IMR-90 (cell line): ENCODE measurements at regions not wholly inside any gene's neighbourhood (a gene's known extent, or its start where the extent isn't known, plus 50 kb on each side); places are given as distances from the start of the nearest gene placed in this dataset.
A peak's percentile ranks its signal among the peaks of the same experiment; 100 is the strongest.

ENCODE experiments used
- ATAC-seq: fragments of 200-7000 bp; cut with Tn5 transposase; 2 replicates; pipeline ENCODE4 v1.9.1; 2020; ENCODE audit warnings: low read depth, mild to moderate bottlenecking, moderate library complexity
- BruUV-seq: library from RNA; stranded (reverse); fragments of 400-500 nt; replicated peaks from 2 replicates; lab custom pipeline; 2021; lab: Mats Ljungman, UMichigan
- CTCF ChIA-PET: fragments of 300-600 bp; formaldehyde crosslinking; extraction: SDS; loops from one replicate; lab custom pipeline; 2021; ENCODE audit warnings: antibody characterized with exemption; lab: Yijun Ruan, JAX
- POLR2A ChIA-PET: fragments of 300-600 bp; sonication (Branson Sonifier 250); formaldehyde crosslinking; loops from one replicate; lab custom pipeline; 2022; ENCODE audit warnings: antibody characterized with exemption; ENCODE audit not compliant: unreplicated experiment; lab: Charles Lee
- DNase-seq: peaks from one replicate; pipeline ENCODE4 v3.0.0; 2013
- H2AFZ ChIP-seq: replicated peaks from 2 replicates; pipeline ENCODE3; 2013; ENCODE audit warnings: low read length, mild to moderate bottlenecking; ENCODE audit not compliant: poor library complexity
- H2AK5ac ChIP-seq: 2 replicates; pipeline ENCODE4 v1.6.1; 2013; ENCODE audit warnings: low read depth, low read length, inconsistent platforms
- H2AK9ac ChIP-seq: replicated peaks from 2 replicates; pipeline ENCODE3; 2013; ENCODE audit warnings: mild to moderate bottlenecking, low read depth, low read length, moderate library complexity; ENCODE audit not compliant: poor library complexity
- H2BK120ac ChIP-seq: 2 replicates; pipeline ENCODE4 v1.6.1; 2013; ENCODE audit warnings: low read depth, low read length, inconsistent platforms
- H2BK15ac ChIP-seq: 3 replicates; pipeline ENCODE4 v1.6.1; 2013; ENCODE audit warnings: low read depth, low read length, inconsistent platforms
- H2BK20ac ChIP-seq: 2 replicates; pipeline ENCODE4 v1.6.1; 2013; ENCODE audit warnings: low read depth, mild to moderate bottlenecking, inconsistent platforms, low read length, moderate library complexity
- H2BK5ac ChIP-seq: 2 replicates; pipeline ENCODE4 v1.6.1; 2013; ENCODE audit warnings: mild to moderate bottlenecking, low read depth, low read length, inconsistent platforms; ENCODE audit not compliant: poor library complexity, severe bottlenecking
- H3K14ac ChIP-seq: replicated peaks from 2 replicates; pipeline ENCODE4 v1.6.1; 2013; ENCODE audit warnings: low read depth, low read length, inconsistent platforms
- H3K18ac ChIP-seq: 2 replicates; pipeline ENCODE4 v1.6.1; 2013; ENCODE audit warnings: low read depth, low read length, control low read depth
- H3K23ac ChIP-seq: 2 replicates; pipeline ENCODE4 v1.6.1; 2013; ENCODE audit warnings: low read depth, low read length, inconsistent platforms
- H3K27ac ChIP-seq: 2 replicates; pipeline ENCODE4 v1.5.1; 2013; ENCODE audit warnings: mild to moderate bottlenecking, control low read depth, low read length; ENCODE audit not compliant: insufficient read depth
- H3K27me3 ChIP-seq: 2 replicates; pipeline ENCODE4 v1.6.1; 2013; ENCODE audit warnings: low read length; ENCODE audit not compliant: control insufficient read depth, insufficient read depth
- H3K36me3 ChIP-seq: 2 replicates; pipeline ENCODE4 v1.6.1; 2013; ENCODE audit warnings: low read length, mixed read lengths; ENCODE audit not compliant: control insufficient read depth, insufficient read depth
- H3K4ac ChIP-seq: 2 replicates; pipeline ENCODE4 v1.6.1; 2013; ENCODE audit warnings: low read depth, low read length, inconsistent platforms
- H3K4me1 ChIP-seq: 2 replicates; pipeline ENCODE4 v1.6.1; 2013; ENCODE audit warnings: low read length, mixed read lengths; ENCODE audit not compliant: control insufficient read depth, insufficient read depth
- H3K4me2 ChIP-seq: 2 replicates; pipeline ENCODE4 v1.6.1; 2013; ENCODE audit warnings: low read depth, mild to moderate bottlenecking, control low read depth, low read length, moderate library complexity
- H3K4me3 ChIP-seq: 2 replicates; pipeline ENCODE4 v1.5.1; 2013; ENCODE audit warnings: low read depth, mild to moderate bottlenecking, control low read depth, low read length, moderate library complexity; ENCODE audit not compliant: insufficient read depth
- H3K56ac ChIP-seq: 2 replicates; pipeline ENCODE4 v1.6.1; 2013; ENCODE audit warnings: low read length, inconsistent platforms; ENCODE audit not compliant: insufficient read depth; ENCODE audit errors: extremely low read depth
- H3K79me1 ChIP-seq, 2 experiments: 2 replicates each; pipeline ENCODE4 v1.6.1; 2013; ENCODE audit warnings: low read length in 2 of 2, inconsistent platforms in 1 of 2, low read depth in 1 of 2
- H3K9ac ChIP-seq: 2 replicates; pipeline ENCODE4 v1.6.1; 2013; ENCODE audit warnings: low read depth, low read length, control low read depth
- H3K9me1 ChIP-seq: 2 replicates; pipeline ENCODE4 v1.6.1; 2013; ENCODE audit warnings: low read length, inconsistent platforms; ENCODE audit not compliant: insufficient read depth
- H3K9me3 ChIP-seq: 2 replicates; pipeline ENCODE4 v1.6.1; 2013; ENCODE audit warnings: low read length; ENCODE audit not compliant: control insufficient read depth, insufficient read depth
- H4K20me1 ChIP-seq: 2 replicates; pipeline ENCODE4 v1.6.1; 2013; ENCODE audit warnings: low read length, inconsistent platforms; ENCODE audit not compliant: insufficient read depth
- H4K5ac ChIP-seq: 2 replicates; pipeline ENCODE4 v1.6.1; 2013; ENCODE audit warnings: mild to moderate bottlenecking, low read depth, low read length, control low read depth
- H4K8ac ChIP-seq, 2 experiments: 2 replicates each; pipeline ENCODE4 v1.6.1; 2013; ENCODE audit warnings: low read depth in 2 of 2, low read length in 2 of 2, control low read depth in 1 of 2, inconsistent platforms in 1 of 2
- H4K91ac ChIP-seq: 2 replicates; pipeline ENCODE4 v1.6.1; 2013; ENCODE audit warnings: low read depth, low read length, inconsistent platforms; ENCODE audit not compliant: insufficient read depth
- BHLHE40 ChIP-seq: fragments of 150-350 bp; IDR thresholded peaks from 2 replicates; pipeline ENCODE4 v1.6.1; 2016; ENCODE audit warnings: mild to moderate bottlenecking, low read depth, low read length
- CEBPB ChIP-seq: IDR thresholded peaks from 2 replicates; pipeline ENCODE4 v1.6.1; 2012; ENCODE audit warnings: low read depth, low read length, improper control_type of control experiment
- CHD1 ChIP-seq: IDR thresholded peaks from 2 replicates; pipeline ENCODE4 v1.6.1; 2012; ENCODE audit warnings: low read depth, low read length, improper control_type of control experiment
- FOS ChIP-seq: fragments of 150-350 bp; IDR thresholded peaks from 2 replicates; pipeline ENCODE4 v1.6.1; 2016; ENCODE audit warnings: low read depth, low read length
- MAFK ChIP-seq: IDR thresholded peaks from 2 replicates; pipeline ENCODE4 v1.6.1; 2012; ENCODE audit warnings: low read depth, low read length, improper control_type of control experiment
- MAZ ChIP-seq: IDR thresholded peaks from 2 replicates; pipeline ENCODE4 v1.6.1; 2012; ENCODE audit warnings: low read depth, mild to moderate bottlenecking, low read length, improper control_type of control experiment, moderate library complexity, borderline replicate concordance
- MXI1 ChIP-seq: IDR thresholded peaks from 2 replicates; pipeline ENCODE4 v1.6.1; 2012; ENCODE audit warnings: low read depth, mild to moderate bottlenecking, low read length, moderate library complexity, borderline replicate concordance
- NFE2L2 ChIP-seq: fragments of 150-350 bp; IDR thresholded peaks from 2 replicates; pipeline ENCODE4 v1.6.1; 2016; ENCODE audit warnings: low read depth, mild to moderate bottlenecking, low read length
- RAD21 ChIP-seq: IDR thresholded peaks from 2 replicates; pipeline ENCODE4 v1.6.1; 2012; ENCODE audit warnings: low read length, improper control_type of control experiment
- RCOR1 ChIP-seq: IDR thresholded peaks from 2 replicates; pipeline ENCODE4 v1.6.1; 2012; ENCODE audit warnings: mild to moderate bottlenecking, low read length, improper control_type of control experiment; ENCODE audit not compliant: insufficient replicate concordance
- RFX5 ChIP-seq: IDR thresholded peaks from 2 replicates; pipeline ENCODE4 v1.8.0; 2012; ENCODE audit warnings: low read depth, mild to moderate bottlenecking, low read length, moderate library complexity
- SMC3 ChIP-seq: fragments of 150-350 bp; IDR thresholded peaks from 2 replicates; pipeline ENCODE4 v1.6.1; 2016; ENCODE audit warnings: low read depth, mild to moderate bottlenecking, antibody characterized with exemption, low read length, moderate library complexity
- WGBS, 2 experiments: methylation state at CpG; one replicate each; pipeline versions ENCODE4 v1.1.5 to v1.1.7; 2013; ENCODE audit warnings: missing lambda C conversion rate in 2 of 2; ENCODE audit not compliant: insufficient read length in 1 of 2; ENCODE audit errors: extremely low coverage in 2 of 2; 5-methylcytosine and 5-hydroxymethylcytosine counted together
- dilution Hi-C: fragments of 300-500 bp; cut with HindIII; formaldehyde crosslinking; loops from one replicate; pipeline ENCODE4 v1.14.3; 2018; ENCODE audit warnings: low sequenced_read_pairs; ENCODE audit not compliant: unreplicated experiment
- in situ Hi-C: fragments of 300-500 bp; cut with MboI; formaldehyde crosslinking; loops from 3 replicates; pipeline ENCODE4 v1.14.3; 2019; ENCODE audit warnings: low sequenced_read_pairs, inconsistent platforms, mixed read lengths
- intact Hi-C: fragments of 100-400 bp; cut with micrococcal nuclease; formaldehyde crosslinking; loops from 2 replicates; pipeline ENCODE4 v1.10.0; 2022
- TF ChIP-seq, protein P1 (sequence below): fragments of 150-350 bp; IDR thresholded peaks from 2 replicates; pipeline ENCODE4 v1.6.1; 2016; ENCODE audit warnings: low read depth, mild to moderate bottlenecking, low read length, moderate library complexity, borderline replicate concordance
- TF ChIP-seq, protein P2 (sequence below): conservative IDR thresholded peaks from 2 replicates; pipeline ENCODE4 v1.5.1; 2012; ENCODE audit warnings: mild to moderate bottlenecking, low read depth, low read length, improper control_type of control experiment

DNA sequence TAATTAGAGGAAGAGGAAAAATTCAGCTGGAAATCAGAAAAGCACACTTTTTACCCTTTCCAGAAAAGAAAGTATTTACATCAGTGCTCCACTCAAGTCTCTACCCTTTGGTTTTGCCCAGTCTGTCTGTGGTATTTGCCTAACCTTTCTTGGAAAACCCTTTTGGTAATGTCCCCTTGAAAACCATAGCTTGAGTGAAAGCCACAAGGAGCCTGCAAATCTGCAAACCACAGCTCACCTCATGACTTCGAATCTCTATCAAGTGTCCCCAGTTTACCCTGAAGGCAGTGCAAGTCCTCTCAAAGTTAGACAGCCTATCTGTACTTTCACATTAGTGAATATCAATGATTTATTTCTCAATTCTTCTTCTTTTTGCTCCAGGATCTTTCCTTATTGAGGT is 162.1 kb upstream of the TSLP start:
- no peaks in the 10 kb centered on the region for H3K9me1 ChIP-seq
- H3K4me2 ChIP-seq = no peak overlapping the region
- ChIA-PET POLR2A (interaction anchor here (0.7 kb wide), 1 partner anchor 88 kb away, joined by 3 read pairs; no protein-coding TSS in a partner anchor), CTCF (no interaction called here)
- H3K56ac ChIP-seq = peak overlapping the region; percentile 57; the same call in 1 of the 2 replicates
- H3K36me3 ChIP-seq = no peaks in the 10 kb centered on the region
- peak overlapping the region; percentile 85; the same call in 1 of the 2 replicates for H2AK5ac ChIP-seq
- no peaks in the 10 kb centered on the region for H3K9me3 ChIP-seq
- WGBS, 2 experiments = 83% methylated on average over 1 of the region's 1 CpG; no CpG with 5 or more reads in 1 of the 2 experiments
- H3K14ac ChIP-seq = peak overlapping the region; percentile 93
- no peak for ATAC-seq
- no peaks in the 10 kb centered on the region for H4K20me1 ChIP-seq
- H3K27me3 ChIP-seq = no peaks in the 10 kb centered on the region
- H2BK5ac ChIP-seq = peak overlapping the region; percentile 80
- peak overlapping the region; percentile 96 for H2BK20ac ChIP-seq
- H3K4me3 ChIP-seq = no peak overlapping the region
- no peak for DNase-seq
- peak overlapping the region; percentile 68 for H3K27ac ChIP-seq
- peak overlapping the region; percentile 20 to 95; a peak in 3 of 4 replicates for H4K8ac ChIP-seq
- BruUV-seq = no TSS peak
- peak overlapping the region; percentile 95 for H2BK15ac ChIP-seq
- peak overlapping the region; percentile 97 for H3K4ac ChIP-seq
- peak overlapping the region; percentile 86 for H4K5ac ChIP-seq
- intact Hi-C loops = no loop called here
- dilution Hi-C loops = no loop called here
- H2AFZ ChIP-seq = peak overlapping the region; percentile 73
- H4K91ac ChIP-seq = peak overlapping the region; percentile 96
- H3K4me1 ChIP-seq = peaks cover 5% of the 10 kb centered on the region; the same call in 1 of the 2 replicates
- H3K18ac ChIP-seq = peak overlapping the region; percentile 93
- H3K79me1 ChIP-seq = no peaks in the 10 kb centered on the region
- no peak overlapping the region for H2AK9ac ChIP-seq
- peak overlapping the region; percentile 98 for H2BK120ac ChIP-seq
- H3K9ac ChIP-seq = no peak overlapping the region
- H3K23ac ChIP-seq = peak overlapping the region; percentile 86
- TF ChIP-seq, protein P1, sequence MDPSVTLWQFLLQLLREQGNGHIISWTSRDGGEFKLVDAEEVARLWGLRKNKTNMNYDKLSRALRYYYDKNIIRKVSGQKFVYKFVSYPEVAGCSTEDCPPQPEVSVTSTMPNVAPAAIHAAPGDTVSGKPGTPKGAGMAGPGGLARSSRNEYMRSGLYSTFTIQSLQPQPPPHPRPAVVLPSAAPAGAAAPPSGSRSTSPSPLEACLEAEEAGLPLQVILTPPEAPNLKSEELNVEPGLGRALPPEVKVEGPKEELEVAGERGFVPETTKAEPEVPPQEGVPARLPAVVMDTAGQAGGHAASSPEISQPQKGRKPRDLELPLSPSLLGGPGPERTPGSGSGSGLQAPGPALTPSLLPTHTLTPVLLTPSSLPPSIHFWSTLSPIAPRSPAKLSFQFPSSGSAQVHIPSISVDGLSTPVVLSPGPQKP = no peak
- TF ChIP-seq SMC3 = no peak
- TF ChIP-seq CHD1 = no peak
- no peak for TF ChIP-seq RCOR1
- no peak for TF ChIP-seq FOS
- TF ChIP-seq BHLHE40 = no peak
- no peak for TF ChIP-seq RFX5
- no peak for TF ChIP-seq NFE2L2
- TF ChIP-seq MXI1 = no peak
- TF ChIP-seq, protein P2, sequence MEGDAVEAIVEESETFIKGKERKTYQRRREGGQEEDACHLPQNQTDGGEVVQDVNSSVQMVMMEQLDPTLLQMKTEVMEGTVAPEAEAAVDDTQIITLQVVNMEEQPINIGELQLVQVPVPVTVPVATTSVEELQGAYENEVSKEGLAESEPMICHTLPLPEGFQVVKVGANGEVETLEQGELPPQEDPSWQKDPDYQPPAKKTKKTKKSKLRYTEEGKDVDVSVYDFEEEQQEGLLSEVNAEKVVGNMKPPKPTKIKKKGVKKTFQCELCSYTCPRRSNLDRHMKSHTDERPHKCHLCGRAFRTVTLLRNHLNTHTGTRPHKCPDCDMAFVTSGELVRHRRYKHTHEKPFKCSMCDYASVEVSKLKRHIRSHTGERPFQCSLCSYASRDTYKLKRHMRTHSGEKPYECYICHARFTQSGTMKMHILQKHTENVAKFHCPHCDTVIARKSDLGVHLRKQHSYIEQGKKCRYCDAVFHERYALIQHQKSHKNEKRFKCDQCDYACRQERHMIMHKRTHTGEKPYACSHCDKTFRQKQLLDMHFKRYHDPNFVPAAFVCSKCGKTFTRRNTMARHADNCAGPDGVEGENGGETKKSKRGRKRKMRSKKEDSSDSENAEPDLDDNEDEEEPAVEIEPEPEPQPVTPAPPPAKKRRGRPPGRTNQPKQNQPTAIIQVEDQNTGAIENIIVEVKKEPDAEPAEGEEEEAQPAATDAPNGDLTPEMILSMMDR = no peak
- no peak for TF ChIP-seq RAD21
- TF ChIP-seq MAFK = no peak
- TF ChIP-seq MAZ = no peak
- no peak for TF ChIP-seq CEBPB
- in situ Hi-C loops = no loop called here
